HG02759 (cell line): ENCODE measurements at regions not wholly inside any gene's neighbourhood (a gene's known extent, or its start where the extent isn't known, plus 50 kb on each side); places are given as distances from the start of the nearest gene placed in this dataset.
"Not testable (repeated sequence)": the region's sequence is repeated elsewhere in the genome, so short reads cannot be mapped to it uniquely, and the experiment has no call there.

Experiments used
- ATAC-seq: cut with Tn5 transposase; IDR thresholded peaks from one replicate; pipeline ENCODE4 v1.9.1; 2021; ENCODE audit warnings: mild to moderate bottlenecking, moderate library complexity; ENCODE audit not compliant: unreplicated experiment

- no peak for ATAC-seq
Measured at GRCh38 chr9:78938821-78939220, 632.9 kb upstream of the TLE4 start.

- no peak for ATAC-seq
Measured at GRCh38 chr9:78939311-78940065, 632.3 kb upstream of the TLE4 start.

GRCh38 chr9:78940121-78940855, 631.5 kb upstream of the TLE4 start:
- ATAC-seq, result no peak

- ATAC-seq, result no peak
Measured at GRCh38 chr9:78954286-78954685, 617.5 kb upstream of the TLE4 start.

- ATAC-seq, result no peak
Measured at GRCh38 chr9:78958892-78959291, 612.9 kb upstream of the TLE4 start.

GRCh38 chr9:78962156-78962555, 609.6 kb upstream of the TLE4 start:
- ATAC-seq, result no peak

GRCh38 chr9:78963911-78964310, 607.9 kb upstream of the TLE4 start:
- ATAC-seq, result no peak

- no peak for ATAC-seq
Measured at GRCh38 chr9:78967596-78968217, 604.1 kb upstream of the TLE4 start.

- no peak for ATAC-seq
Measured at GRCh38 chr9:78970375-78970774, 601.4 kb upstream of the TLE4 start.

GRCh38 chr9:78971540-78971939, 600.2 kb upstream of the TLE4 start:
- no peak for ATAC-seq

GRCh38 chr9:78972303-78972999, 599.3 kb upstream of the TLE4 start:
- ATAC-seq, result no peak

GRCh38 chr9:78973907-78974306, 597.9 kb upstream of the TLE4 start:
- ATAC-seq, result no peak

- ATAC-seq, result no peak
Measured at GRCh38 chr9:78982849-78983248, 588.9 kb upstream of the TLE4 start.

GRCh38 chr9:78985084-78985738, 586.6 kb upstream of the TLE4 start:
- no peak for ATAC-seq

- ATAC-seq, result no peak
Measured at GRCh38 chr9:78986446-78986845, 585.3 kb upstream of the TLE4 start.

- ATAC-seq, result no peak
Measured at GRCh38 chr9:78989031-78989658, 582.6 kb upstream of the TLE4 start.

- no peak for ATAC-seq
Measured at GRCh38 chr9:78994471-78994870, 577.3 kb upstream of the TLE4 start.

- ATAC-seq, result not testable (repeated sequence)
Measured at GRCh38 chr9:78994974-78995373, 576.8 kb upstream of the TLE4 start.

- no peak for ATAC-seq
Measured at GRCh38 chr9:78997296-78997695, 574.5 kb upstream of the TLE4 start.

- no peak for ATAC-seq
Measured at GRCh38 chr9:79000230-79001002, 571.3 kb upstream of the TLE4 start.
